Stimulated activated CD8-positive, alpha-beta memory T cell treated with anti-CD3 and anti-CD28 coated beads, Interleukin-4, amount 100 ng/mL, for 24 hours (primary cell): ENCODE measurements at regions not wholly inside any gene's neighbourhood (a gene's known extent, or its start where the extent isn't known, plus 50 kb on each side); places are given as distances from the start of the nearest gene placed in this dataset.

Source experiments
- DNase-seq: peaks from one replicate; pipeline ENCODE4 v3.0.0-alpha.2; 2020; ENCODE audit warnings: low read depth

DNA sequence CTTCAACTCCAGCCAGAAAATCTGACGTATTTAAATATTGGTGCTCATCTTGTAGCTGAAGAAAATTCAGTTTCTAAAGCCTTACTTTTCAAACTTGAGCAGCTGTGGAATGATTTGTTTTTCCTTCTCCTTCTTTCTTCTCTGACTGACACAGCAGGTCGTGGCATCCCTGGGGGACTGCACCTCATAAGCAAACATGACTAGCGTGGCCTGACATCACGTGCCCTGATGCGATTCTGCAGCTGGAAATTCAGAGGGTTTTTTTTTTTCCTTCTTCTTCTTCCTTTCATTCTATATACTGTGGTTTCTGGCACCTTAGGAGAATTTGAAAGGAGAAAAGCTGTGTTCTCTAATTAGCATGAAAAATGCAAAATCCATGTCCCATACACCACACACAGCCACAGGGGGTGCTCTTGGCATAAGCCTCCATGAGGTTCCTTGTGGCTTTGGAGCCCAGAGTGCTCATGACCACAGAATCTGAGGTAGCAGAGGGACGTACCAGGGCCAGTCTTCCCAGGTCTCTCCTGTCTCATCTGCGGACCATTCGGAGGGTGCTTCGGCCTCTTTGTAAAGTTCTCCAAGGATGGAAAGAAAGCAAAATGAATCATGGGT, 258.5 kb upstream of the CDH4 start:
- no peak for DNase-seq

DNA sequence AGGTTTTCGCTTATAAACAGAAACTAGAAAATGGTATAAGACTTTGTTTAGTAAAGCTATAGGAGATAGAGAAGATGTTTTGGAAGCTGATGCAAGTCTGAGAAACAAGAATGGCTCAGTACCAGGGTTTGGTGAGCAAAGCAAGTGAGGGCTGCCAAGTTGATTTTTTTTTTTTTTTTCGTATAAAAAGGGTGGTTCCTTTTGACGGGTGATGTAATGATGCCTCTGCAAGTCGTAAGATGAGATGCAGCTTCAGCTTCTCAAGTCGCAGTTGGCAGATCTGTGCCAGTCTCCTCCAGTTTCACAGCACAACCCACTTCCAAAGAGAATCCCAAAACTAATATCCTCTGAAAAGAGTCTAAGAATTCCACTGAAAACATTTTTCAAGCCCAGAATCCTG, 252.8 kb upstream of the CDH4 start:
- no peak for DNase-seq

DNA sequence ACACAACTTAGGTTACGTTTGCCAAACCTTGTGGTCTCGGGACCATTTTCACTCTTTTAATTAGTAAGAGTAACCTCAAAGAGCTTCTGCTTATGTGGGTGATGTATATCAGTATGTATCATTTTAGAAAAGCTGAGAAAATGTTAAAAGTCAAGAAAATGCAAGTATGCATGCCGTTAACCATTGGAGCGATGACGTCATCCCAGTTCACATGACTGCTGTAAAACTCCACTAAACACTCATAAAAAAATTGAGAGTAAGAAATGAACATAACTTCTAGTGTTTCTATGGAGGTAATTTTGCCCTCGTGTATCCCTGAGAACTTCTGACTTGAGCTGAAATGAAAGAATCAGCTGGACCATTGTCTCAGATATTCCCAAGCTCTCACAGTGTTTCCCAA, 250.0 kb upstream of the CDH4 start:
- DNase-seq = no peak

DNA sequence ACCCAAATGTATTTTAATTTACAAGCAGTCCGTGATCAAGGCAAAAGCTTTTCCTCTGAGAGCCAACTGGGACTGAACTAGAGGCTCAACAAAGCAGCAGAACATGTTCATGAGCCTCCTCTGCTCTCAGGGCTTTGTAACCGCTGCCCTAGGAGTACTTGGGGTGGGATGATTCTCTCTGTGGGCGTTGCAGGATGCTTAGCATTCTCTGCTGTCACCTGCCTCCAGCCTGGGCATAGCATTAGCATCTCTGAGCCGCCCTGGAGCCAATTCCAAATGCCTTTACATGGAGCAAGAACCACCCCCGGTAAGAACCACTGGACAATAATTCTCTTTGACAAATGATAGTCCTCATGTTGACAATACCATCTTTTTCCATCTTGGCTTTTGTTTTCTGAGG, 237.6 kb upstream of the CDH4 start:
- DNase-seq = no peak

DNA sequence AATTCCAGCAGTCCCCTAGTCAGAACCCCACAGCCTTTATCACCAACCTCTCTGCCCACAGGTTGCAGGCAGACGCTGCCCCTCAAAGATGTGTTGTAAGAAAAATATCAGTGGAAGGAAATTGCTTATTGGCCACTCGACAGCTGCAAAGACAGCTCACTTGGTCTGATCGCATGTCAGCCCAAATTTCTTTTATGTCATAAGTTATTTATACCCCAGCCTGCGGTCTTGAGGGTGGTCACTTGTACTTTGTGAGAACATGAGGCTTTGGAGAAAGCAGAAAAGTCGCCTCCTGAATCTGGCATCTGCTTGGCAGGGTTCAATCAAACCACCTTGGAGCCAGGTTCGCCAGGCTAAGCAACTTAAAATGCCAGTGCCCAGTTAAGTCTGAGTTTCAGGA, 236.5 kb upstream of the CDH4 start:
- no peak for DNase-seq

DNA sequence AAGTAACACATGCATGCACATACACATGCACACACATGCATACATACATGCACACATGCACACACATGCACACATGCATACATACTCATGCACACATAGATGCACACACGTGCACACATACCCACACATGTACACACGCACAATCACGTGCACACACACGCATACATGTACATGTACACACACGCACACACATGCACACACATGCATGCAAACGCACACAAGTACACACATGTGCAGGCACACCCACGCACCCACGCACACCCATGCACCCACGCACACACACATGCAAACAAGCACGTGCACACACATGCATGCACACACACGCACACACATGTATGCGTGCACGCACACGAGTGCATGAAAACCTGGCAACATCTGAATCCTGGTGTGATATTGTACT, 232.7 kb upstream of the CDH4 start:
- DNase-seq = no peak

DNA sequence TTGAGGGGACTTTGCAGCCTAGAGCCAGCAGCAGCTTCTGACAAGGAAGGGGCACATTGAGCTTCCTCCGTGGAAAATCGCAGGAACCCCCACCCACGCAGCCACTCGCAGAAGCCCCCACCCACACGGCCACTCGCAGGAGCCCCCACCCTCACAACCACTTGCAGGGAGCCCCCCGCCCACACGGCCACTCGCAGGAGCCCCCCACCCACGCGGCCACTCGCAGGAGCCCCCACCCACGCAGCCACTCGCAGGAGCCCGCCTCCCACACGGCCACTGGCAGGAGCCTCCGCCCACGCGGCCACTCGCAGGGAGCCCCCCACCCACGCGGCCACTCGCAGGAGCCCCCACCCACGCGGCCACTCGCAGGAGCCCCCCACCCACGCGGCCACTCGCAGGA, 228.4 kb upstream of the CDH4 start:
- DNase-seq = no peak

DNA sequence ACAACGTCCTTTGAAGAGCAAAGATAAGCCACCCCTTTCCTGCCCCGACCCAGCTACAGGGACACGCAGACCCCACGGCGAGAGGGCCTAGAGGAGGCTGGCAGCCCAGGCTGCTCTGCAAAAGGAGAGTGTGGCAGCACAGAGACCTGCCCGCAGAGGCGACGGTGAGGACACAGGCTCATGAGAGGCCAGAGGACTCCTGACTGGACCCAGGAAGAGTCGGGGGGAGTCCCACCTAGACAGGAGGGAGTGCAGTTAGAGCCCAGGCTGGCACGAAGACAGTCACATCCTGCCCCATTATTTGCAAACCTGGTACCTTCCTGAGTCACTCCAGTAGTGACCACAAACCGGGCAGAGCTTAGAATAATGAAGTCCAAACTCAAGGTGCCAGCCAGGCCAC, 227.7 kb upstream of the CDH4 start:
- no peak for DNase-seq

DNA sequence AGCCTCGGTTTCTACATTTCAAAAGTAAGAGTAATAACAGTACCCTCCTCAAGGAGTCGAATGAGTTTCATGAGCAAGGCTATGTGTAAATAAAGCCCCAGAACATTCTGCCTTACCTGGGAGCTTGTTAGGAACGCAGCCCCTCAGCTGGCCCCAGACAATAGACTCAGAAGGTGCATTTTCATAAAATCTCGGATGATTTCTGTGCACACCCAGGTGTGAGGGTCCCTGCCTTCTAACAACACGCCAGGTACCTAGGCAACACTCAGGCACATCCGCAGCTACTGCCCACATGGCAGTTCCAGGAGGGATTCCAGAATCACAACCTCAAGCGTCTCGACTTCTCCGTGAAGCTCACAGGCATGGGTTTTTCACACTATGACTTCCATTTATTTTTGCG, 226.5 kb upstream of the CDH4 start:
- no peak for DNase-seq

DNA sequence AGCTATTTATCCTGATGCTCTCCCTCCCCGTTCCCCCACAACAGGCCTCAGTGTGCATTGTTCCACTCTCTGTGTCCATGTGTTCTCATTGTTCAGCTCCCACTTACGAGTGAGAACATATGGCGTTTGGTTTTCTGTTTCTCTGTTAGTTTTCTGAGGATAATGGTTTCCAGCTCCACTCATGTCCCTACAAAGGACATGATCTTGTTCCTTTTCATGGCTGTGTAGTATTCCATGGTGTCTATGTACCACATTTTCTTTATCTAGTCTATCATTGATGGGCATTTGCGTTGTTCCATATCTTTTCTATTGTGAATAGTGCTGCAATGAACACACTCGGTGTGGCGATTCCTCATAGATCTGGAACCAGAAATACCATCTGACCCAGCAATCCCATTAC, 225.9 kb upstream of the CDH4 start:
- no peak for DNase-seq

DNA sequence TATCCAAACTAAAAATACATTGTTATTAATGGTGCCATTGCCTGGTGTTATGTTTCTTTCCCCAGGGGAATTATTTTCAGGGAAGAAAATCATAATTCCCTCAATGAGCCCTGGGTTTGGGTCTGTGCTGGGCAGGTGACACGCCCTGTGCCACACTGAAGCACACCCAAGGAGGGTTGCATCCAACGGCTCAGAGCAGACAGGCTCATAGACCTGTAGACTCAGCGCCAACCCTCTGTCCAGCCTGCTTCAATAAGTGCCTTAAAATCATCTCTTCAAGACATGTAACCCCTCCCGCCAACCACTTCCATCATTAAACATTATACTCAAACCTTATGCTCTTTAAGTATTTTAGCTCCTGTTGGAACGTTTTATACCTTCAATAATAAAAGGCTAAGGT, 225.3 kb upstream of the CDH4 start:
- no peak for DNase-seq

DNA sequence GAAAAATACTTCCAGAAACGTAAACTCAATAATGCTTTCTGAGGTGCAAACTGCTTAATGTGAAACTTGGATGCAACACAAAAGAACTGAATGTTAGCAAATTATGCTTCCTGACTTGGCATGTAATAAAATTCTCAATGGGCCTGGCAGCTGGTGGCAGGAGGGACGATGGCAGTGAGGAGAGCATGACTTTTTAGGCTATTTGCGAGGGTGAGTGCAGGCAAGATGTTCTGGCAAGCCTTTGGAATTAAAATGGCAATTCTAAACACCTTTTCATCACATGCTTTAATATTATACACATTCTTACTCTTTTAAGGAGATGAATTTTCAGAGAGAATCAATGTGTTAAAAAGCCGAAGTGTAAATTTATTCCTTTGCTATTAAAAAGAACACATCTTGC, 224.8 kb upstream of the CDH4 start:
- no peak for DNase-seq

DNA sequence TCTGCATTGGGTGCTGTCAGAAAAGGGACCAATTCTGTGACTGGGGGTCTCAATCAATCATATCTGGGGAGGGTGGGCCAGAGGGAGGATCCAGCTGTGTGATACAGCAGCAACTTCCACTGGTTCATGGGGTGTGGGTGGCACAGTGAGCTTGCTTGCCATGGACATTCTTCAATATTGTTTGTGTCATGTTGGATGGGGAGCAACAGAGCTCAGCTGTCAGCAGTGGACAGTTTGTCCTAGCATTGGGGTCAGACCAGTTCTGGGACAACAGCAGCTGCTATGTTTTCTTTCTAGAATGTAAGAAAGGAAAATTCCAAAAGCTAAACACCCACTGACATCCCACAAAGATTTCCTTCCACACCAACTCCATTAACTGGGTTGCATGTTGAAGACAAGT, 221.9 kb upstream of the CDH4 start:
- no peak for DNase-seq

DNA sequence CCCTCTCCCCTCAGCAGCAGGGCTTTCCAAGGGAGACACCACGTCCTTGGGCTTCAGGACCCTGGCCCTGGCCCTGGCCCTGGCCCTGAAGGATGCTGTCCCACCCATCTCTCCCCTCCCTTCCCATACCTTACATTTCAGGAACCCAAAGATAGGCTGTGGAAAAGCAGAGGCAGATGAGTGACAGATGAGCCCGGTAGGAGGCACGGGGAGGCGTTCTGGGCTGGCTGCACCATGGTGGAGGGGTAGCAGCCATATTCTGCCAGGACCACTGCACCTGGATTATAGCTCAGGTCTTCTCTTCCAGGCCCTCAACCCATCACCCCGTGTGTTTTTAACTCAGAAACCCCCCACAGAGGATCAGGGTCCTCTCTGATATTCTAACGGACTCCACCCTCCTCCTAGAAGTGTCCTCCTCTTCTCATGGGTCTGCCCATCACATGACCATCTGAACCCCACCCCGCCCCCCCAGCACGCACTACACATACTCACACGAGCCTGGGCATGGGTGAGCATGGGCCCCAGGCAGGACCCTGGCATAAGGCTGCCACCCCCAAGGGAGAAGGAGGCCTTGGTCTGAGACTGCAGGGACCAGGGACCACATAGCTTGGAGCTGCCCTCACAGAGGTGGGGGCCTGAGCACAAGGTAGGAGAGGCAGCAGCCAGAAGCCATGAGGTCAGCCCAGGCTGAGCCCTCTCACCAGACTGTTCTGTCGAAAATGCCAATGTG, 220.8 kb upstream of the CDH4 start:
- no peak for DNase-seq

DNA sequence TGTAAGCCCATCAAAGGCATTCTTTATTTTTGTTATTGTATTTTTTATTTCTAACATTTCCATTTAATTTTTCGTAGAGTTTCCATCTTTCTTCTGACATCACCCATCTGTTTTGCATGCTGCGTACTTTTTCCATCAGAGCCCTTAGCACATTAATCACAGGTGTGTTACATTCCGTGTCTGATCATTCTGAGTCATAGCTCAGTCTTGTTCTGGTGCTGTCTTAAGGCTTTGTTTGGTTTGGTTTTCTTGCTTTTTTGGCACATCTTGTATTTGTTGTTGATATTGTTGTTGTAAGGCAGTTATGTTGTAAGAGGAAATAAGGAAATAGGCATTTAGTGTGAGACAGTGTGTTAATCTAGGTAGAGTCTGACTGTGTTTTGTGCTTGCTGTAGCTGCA, 214.6 kb upstream of the CDH4 start:
- DNase-seq = no peak

DNA sequence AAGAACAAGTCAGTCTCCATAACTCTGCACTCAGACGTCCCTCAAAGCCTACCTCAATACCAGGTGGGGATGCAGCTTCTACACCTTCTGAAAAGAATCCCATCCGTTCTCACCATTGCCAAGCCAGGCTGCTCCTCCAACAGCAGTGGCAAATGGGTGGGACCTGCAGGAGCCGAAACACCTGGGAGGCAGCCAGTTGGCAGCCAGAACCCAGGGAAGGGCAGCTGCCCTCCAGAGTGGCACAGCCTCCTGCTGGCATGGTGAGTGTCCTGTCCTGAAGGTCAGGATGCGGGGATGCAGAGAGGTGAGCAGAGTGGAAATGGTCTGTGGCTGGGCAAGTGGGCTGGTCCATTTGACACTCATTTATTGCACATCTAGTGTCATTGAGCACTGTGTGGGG, 210.6 kb upstream of the CDH4 start:
- DNase-seq = no peak

DNA sequence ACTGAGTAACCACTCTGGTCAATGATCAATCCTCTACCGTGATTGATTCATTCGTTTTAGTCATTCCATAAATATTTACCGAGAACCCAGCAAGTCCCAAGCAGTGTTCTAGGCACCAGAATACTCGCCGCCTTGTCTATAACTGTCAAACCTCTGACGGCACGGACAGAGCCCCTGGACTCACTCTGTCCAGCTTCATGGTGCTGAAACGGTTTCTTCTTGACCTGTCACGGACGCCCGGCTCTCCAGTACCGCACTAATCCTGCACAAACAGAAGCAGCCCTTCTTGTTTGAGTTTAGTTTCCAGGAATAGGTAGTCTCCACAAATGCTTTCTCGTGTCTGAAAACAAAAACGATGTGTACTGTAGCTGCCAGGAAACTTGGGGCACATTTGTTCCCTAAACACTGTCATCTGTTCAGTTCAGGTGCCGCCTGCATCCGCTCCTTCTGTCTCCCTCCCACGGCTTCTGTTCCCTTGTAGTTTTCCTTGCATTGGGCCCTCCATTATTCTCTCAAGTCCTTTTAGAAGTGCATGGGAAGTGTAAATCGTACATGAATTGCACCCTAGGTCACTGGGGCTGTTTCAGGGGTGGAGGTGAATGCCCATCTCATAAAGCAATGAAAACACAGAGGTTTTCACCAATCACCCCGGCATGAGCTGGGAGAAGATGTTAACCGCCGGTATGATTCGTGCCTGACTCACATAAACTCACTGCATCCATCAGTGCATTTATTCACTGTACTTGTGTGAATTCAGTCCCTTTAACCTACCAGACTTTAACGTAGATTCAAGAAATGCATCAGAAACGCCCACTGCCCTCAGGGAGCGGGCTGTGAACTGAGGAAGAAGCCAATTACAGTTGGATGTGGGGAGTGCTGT, 209.3 kb upstream of the CDH4 start:
- DNase-seq = no peak

DNA sequence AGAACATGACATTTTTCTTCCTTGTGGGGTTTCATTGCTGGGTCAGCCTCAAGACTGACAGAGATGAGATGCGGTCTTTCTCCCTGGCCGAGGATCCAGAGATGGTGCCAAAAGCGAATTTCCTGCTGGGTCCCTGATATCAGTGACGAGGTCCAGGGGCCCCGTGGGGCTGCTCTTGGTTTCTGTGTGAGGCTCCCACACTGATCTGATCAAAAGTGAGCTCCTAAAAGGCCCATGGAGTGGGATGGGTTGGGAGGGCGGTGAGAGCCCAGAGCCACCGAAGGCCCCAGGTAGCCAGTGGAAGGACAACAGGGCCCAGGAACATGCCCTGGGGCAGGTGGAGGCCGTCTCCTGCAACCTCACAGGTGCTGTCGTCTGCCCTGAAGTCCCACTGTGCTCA, 208.4 kb upstream of the CDH4 start:
- DNase-seq = no peak

DNA sequence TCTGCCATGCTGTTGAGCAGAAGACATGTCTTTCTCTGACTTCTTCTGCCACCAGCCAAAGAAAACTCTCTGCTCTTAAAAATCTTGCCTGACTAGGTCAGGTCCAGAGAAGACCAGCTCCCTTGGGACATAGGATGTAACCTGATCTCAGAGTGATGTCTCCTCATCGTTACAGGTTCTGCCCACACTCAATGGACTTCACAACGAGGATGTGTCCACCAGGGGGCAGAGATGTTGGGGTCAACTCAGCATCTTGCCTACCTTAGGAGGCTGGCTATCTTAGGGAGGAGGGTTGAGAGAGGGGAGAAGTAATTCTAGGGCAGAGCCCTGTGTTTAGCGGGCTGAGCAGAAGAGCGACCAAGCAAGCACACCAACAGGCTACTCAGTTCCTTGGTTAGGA, 207.6 kb upstream of the CDH4 start:
- DNase-seq = no peak

DNA sequence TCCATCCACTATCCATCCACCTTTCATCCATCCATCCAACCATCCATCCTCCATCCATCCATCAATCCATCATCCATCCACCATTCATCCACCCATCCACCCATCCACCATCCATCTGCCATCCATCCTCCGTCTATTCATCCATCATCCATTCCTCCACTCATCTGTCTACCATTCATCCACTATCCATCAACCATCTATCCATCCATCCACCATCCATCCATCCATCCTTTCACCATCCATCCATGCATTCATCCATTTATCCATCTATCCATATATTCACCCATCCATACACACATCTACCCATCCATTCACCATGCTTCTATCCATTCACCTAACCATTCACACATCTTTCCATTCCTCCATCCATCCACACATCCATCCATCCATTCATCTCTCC, 207.0 kb upstream of the CDH4 start:
- DNase-seq = no peak

DNA sequence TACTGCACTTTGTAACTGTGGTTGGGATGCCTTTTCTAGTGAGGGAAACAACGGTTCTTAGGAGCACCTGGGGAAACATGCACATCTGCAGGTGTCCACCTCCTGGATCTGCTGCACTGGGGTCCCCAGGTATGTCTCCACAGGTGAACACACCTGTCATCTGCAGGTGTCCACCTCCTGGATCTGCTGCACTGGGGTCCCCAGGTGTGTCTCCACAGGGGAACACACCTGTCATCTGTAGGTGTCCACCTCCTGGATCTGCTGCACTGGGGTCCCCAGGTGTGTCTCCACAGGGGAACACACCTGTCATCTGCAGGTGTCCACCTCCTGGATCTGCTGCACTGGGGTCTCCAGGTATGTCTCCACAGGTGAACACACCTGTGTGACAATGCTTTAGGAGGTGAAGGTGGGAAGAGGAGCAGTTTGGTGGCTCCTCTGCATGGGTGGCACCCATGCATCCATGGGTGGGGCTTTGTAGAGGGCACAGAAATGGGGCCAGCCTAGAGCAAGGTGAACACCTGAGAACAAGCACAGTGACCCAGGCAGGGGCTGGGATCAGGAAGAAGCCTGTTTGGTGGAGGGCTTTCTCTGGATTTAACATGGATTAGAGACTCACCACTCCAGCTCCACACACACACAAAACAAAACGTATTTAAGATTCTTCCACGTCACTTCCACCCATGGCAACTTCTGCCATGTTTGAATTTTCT, 206.0 kb upstream of the CDH4 start:
- no peak for DNase-seq

DNA sequence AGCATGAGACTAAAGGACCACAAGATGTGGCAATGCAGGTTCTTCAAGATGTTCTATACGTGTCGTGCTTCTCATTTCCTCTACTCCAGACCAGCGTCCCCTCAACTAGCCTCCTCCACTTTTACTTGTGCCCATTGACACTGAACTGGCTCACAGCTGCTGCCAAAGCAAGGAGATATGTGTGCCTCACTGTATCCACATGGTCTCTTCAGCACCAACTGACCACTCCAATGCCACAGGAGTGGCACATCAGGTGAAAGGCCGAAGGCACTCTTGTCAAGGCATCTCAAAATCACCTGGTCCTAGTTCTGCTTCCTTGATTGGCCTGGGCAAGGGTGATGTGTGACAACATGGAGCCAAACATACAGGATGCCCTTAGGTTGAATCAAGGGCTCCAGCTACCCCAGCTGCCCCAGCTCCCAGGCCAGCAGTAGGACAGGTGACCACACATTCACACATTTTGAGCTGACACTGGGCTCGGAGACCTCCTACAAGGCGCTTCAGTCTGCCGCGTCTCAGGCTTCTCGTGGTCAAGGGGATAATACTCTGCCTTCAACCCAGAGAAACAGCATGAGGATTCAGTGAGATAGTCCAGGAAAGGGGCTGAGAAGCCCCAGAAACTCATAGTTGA, 205.2 kb upstream of the CDH4 start:
- DNase-seq = no peak
